ENCODE measurements at regions not wholly inside any gene's neighbourhood (a gene's known extent, or its start where the extent isn't known, plus 50 kb on each side); places are given as distances from the start of the nearest gene placed in this dataset.

GRCh38 chr9:1918622-1919021, 96.5 kb upstream of the SMARCA2 start:
- TF ChIP-seq TAF1 (IDR thresholded peaks at IDR 0.05; ENCODE audit: low read depth) (no peak), TCF12 (IDR thresholded peaks at IDR 0.05; ENCODE audit: low read depth) (no peak), FOXM1 (IDR thresholded peaks at IDR 0.05; ENCODE audit: borderline replicate concordance, low read depth) (no peak), USF1 (IDR thresholded peaks at IDR 0.05) (no peak), RAD21 (IDR thresholded peaks at IDR 0.05; ENCODE audit: low read depth) (no peak), CEBPB (IDR thresholded peaks at IDR 0.05) (no peak), ZBTB7A (IDR thresholded peaks at IDR 0.05; ENCODE audit: low read depth) (no peak), EGR1 (IDR thresholded peaks at IDR 0.05) (no peak), EP300 (IDR thresholded peaks at IDR 0.05; ENCODE audit: borderline replicate concordance) (no peak), REST (IDR thresholded peaks at IDR 0.05; ENCODE audit: low read depth) (no peak), TEAD4 (IDR thresholded peaks at IDR 0.05) (no peak), CREB1 (IDR thresholded peaks at IDR 0.05; ENCODE audit: low read depth) (no peak), YY1 (IDR thresholded peaks at IDR 0.05; ENCODE audit: low read depth) (no peak)

GRCh38 chr9:1919229-1919628, 95.9 kb upstream of the SMARCA2 start:
- no peak for TF ChIP-seq NFIC (IDR thresholded peaks at IDR 0.05)
- TF ChIP-seq USF1 (IDR thresholded peaks at IDR 0.05) = no peak
- TF ChIP-seq ZBTB7A (IDR thresholded peaks at IDR 0.05; ENCODE audit: low read depth) = no peak

- TF ChIP-seq FOXM1 (IDR thresholded peaks at IDR 0.05; ENCODE audit: borderline replicate concordance, low read depth) = no peak
- no peak for TF ChIP-seq TCF12 (IDR thresholded peaks at IDR 0.05; ENCODE audit: low read depth)
- no peak for TF ChIP-seq REST (IDR thresholded peaks at IDR 0.05; ENCODE audit: low read depth)
- no peak for TF ChIP-seq EP300 (IDR thresholded peaks at IDR 0.05; ENCODE audit: borderline replicate concordance)
- no peak for TF ChIP-seq EGR1 (IDR thresholded peaks at IDR 0.05)
- TF ChIP-seq YY1 (IDR thresholded peaks at IDR 0.05; ENCODE audit: low read depth) = no peak
- TF ChIP-seq TAF1 (IDR thresholded peaks at IDR 0.05; ENCODE audit: low read depth) = no peak
- no peak for TF ChIP-seq TEAD4 (IDR thresholded peaks at IDR 0.05)
- TF ChIP-seq ZBTB7A (IDR thresholded peaks at IDR 0.05; ENCODE audit: low read depth) = no peak
- no peak for TF ChIP-seq RAD21 (IDR thresholded peaks at IDR 0.05; ENCODE audit: low read depth)
Observed at GRCh38 chr9:1920386-1920785, 94.8 kb upstream of the SMARCA2 start.

GRCh38 chr9:1922026-1922425, 93.1 kb upstream of the SMARCA2 start:
- no peak for TF ChIP-seq REST (IDR thresholded peaks at IDR 0.05; ENCODE audit: low read depth)

GRCh38 chr9:1927546-1927945, 87.6 kb upstream of the SMARCA2 start:
- TF ChIP-seq RAD21 (IDR thresholded peaks at IDR 0.05; ENCODE audit: low read depth) (no peak), FOXM1 (IDR thresholded peaks at IDR 0.05; ENCODE audit: borderline replicate concordance, low read depth) (no peak), MAX (IDR thresholded peaks at IDR 0.05) (no peak), TEAD4 (IDR thresholded peaks at IDR 0.05) (no peak), CEBPB (IDR thresholded peaks at IDR 0.05) (no peak), REST (IDR thresholded peaks at IDR 0.05; ENCODE audit: low read depth) (no peak), TCF12 (IDR thresholded peaks at IDR 0.05; ENCODE audit: low read depth) (no peak), CREB1 (IDR thresholded peaks at IDR 0.05; ENCODE audit: low read depth) (no peak), EGR1 (IDR thresholded peaks at IDR 0.05) (no peak), EP300 (IDR thresholded peaks at IDR 0.05; ENCODE audit: borderline replicate concordance) (no peak), NFIC (IDR thresholded peaks at IDR 0.05) (no peak), USF1 (IDR thresholded peaks at IDR 0.05) (no peak)
